Gastrocnemius medialis (tissue), 4 donors: ENCODE measurements at regions not wholly inside any gene's neighbourhood (a gene's known extent, or its start where the extent isn't known, plus 50 kb on each side); places are given as distances from the start of the nearest gene placed in this dataset.

ENCODE experiments used
- POLR2A ChIP-seq, 2 donors: fragments of 450-650 bp; IDR thresholded peaks; one replicate each; pipeline ENCODE4 v1.6.1; 2017; ENCODE audit warnings: antibody characterized with exemption in 2 of 2, mild to moderate bottlenecking in 2 of 2, moderate library complexity in 2 of 2
- TF ChIP-seq, protein P1 (sequence below), 5 experiments: fragments of 450-650 bp in 3 of 5; fragments of 200-600 bp in 2 of 5; sonication (generic) in 2 of 5; IDR thresholded peaks in 4 of 5; conservative IDR thresholded peaks in 1 of 5; 1 replicate in 4 of 5; 2 replicates in 1 of 5; pipeline ENCODE4 v1.5.1; 2016 to 2019; ENCODE audit warnings: antibody characterized with exemption in 5 of 5, mild to moderate bottlenecking in 3 of 5, moderate library complexity in 3 of 5

- TF ChIP-seq, protein P1, sequence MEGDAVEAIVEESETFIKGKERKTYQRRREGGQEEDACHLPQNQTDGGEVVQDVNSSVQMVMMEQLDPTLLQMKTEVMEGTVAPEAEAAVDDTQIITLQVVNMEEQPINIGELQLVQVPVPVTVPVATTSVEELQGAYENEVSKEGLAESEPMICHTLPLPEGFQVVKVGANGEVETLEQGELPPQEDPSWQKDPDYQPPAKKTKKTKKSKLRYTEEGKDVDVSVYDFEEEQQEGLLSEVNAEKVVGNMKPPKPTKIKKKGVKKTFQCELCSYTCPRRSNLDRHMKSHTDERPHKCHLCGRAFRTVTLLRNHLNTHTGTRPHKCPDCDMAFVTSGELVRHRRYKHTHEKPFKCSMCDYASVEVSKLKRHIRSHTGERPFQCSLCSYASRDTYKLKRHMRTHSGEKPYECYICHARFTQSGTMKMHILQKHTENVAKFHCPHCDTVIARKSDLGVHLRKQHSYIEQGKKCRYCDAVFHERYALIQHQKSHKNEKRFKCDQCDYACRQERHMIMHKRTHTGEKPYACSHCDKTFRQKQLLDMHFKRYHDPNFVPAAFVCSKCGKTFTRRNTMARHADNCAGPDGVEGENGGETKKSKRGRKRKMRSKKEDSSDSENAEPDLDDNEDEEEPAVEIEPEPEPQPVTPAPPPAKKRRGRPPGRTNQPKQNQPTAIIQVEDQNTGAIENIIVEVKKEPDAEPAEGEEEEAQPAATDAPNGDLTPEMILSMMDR (IDR thresholded peaks at IDR 0.05 in 4 of 5, conservative IDR thresholded peaks at IDR 0.05 in 1 of 5), result no peak
- TF ChIP-seq POLR2A (IDR thresholded peaks at IDR 0.05), result no peak
Observed at GRCh38 chr13:48162217-48162616, 67.3 kb upstream of the MED4 start.
